ENCODE measurements at regions not wholly inside any gene's neighbourhood (a gene's known extent, or its start where the extent isn't known, plus 50 kb on each side); places are given as distances from the start of the nearest gene placed in this dataset.

- POLR2A ChIA-PET: no interaction called here
- CTCF ChIA-PET: no interaction called here
- H3K9me1 ChIP-seq (replicated peaks; ENCODE audit: control insufficient read depth, extremely low read depth, insufficient read depth, low read length): no peaks in the 10 kb centered on the region
- no peak overlapping the region for H3K27ac ChIP-seq (ENCODE audit: insufficient read depth, low read depth, low read length)
- TF ChIP-seq CTCF (IDR thresholded peaks at IDR 0.05; ENCODE audit: extremely low read depth in 1 of 2, insufficient read depth in 1 of 2, low read depth in 1 of 2, low read length in 2 of 2) (no peak), JUN (IDR thresholded peaks at IDR 0.05; ENCODE audit: borderline replicate concordance, insufficient read depth, insufficient read length, low read depth) (peak; percentile 2)
- H3K4me2 ChIP-seq (ENCODE audit: insufficient read depth, low read length): no peak overlapping the region
- no peak overlapping the region for H2AFZ ChIP-seq (ENCODE audit: low read depth, low read length)
- H4K20me1 ChIP-seq (replicated peaks; ENCODE audit: control insufficient read depth, extremely low read depth, insufficient read depth, low read length): no peaks in the 10 kb centered on the region
- H3K9ac ChIP-seq (replicated peaks; ENCODE audit: extremely low read depth, insufficient read depth, low read length): no peak overlapping the region
- H3K4me3 ChIP-seq (replicated peaks in 1 of 3; ENCODE audit: insufficient read depth in 1 of 3, low read depth in 1 of 3, low read length in 3 of 3): no peak overlapping the region
- H3K36me3 ChIP-seq (ENCODE audit: control insufficient read depth in 2 of 2, extremely low read depth in 1 of 2, insufficient read depth in 2 of 2, low read length in 2 of 2): no peaks in the 10 kb centered on the region
- FAIRE-seq (no peak), DNase-seq (ENCODE audit: low read depth, low spot score) (no peak)
- no peaks in the 10 kb centered on the region for H3K4me1 ChIP-seq (ENCODE audit: control insufficient read depth, extremely low read depth, insufficient read depth, low read length)
- BruUV-seq (replicated peaks): no TSS peak
- intact Hi-C loops (cut with micrococcal nuclease): no loop called here
- H3K9me3 ChIP-seq (replicated peaks; ENCODE audit: control insufficient read depth, insufficient read depth, low read length): no peaks in the 10 kb centered on the region
- dilution Hi-C loops (cut with MboI; ENCODE audit: extremely low pct_ligation_motif_present, low sequenced_read_pairs): no loop called here
- H3K79me2 ChIP-seq (ENCODE audit: control insufficient read depth, insufficient read depth, low read length): no peaks in the 10 kb centered on the region
- H3K27me3 ChIP-seq (ENCODE audit: control insufficient read depth in 2 of 2, insufficient read depth in 2 of 2, low read length in 2 of 2): peaks cover 0 to 1% of the 10 kb centered on the region in 2 experiments
Observed at GRCh38 chr6:130517444-130517931, 151.7 kb downstream of the TMEM200A start.

- H3K9ac ChIP-seq (replicated peaks; ENCODE audit: extremely low read depth, insufficient read depth, low read length): no peak overlapping the region
- no peak overlapping the region for H3K27ac ChIP-seq (ENCODE audit: insufficient read depth, low read depth, low read length)
- FAIRE-seq: no peak
- no peaks in the 10 kb centered on the region for H4K20me1 ChIP-seq (replicated peaks; ENCODE audit: control insufficient read depth, extremely low read depth, insufficient read depth, low read length)
- no peak overlapping the region for H2AFZ ChIP-seq (ENCODE audit: low read depth, low read length)
- H3K9me3 ChIP-seq (replicated peaks; ENCODE audit: control insufficient read depth, insufficient read depth, low read length): no peaks in the 10 kb centered on the region
- H3K79me2 ChIP-seq (ENCODE audit: control insufficient read depth, insufficient read depth, low read length): no peaks in the 10 kb centered on the region
- dilution Hi-C loops (cut with MboI; ENCODE audit: extremely low pct_ligation_motif_present, low sequenced_read_pairs) (no loop called here), intact Hi-C loops (cut with micrococcal nuclease) (no loop called here)
- H3K4me2 ChIP-seq (ENCODE audit: insufficient read depth, low read length): no peak overlapping the region
- H3K4me3 ChIP-seq (replicated peaks in 1 of 3; ENCODE audit: insufficient read depth in 1 of 3, low read depth in 1 of 3, low read length in 3 of 3): no peak overlapping the region
- no TSS peak for BruUV-seq (replicated peaks)
- DNase-seq (ENCODE audit: low read depth, low spot score): no peak
- no peak for TF ChIP-seq JUN (IDR thresholded peaks at IDR 0.05; ENCODE audit: borderline replicate concordance, insufficient read depth, insufficient read length, low read depth)
- no peak for TF ChIP-seq EZH2 (IDR thresholded peaks at IDR 0.05; ENCODE audit: borderline replicate concordance, low read depth, low read length, severe bottlenecking)
- no peak for TF ChIP-seq MAX (IDR thresholded peaks at IDR 0.05; ENCODE audit: insufficient read depth, insufficient read length)
- TF ChIP-seq FOS (IDR thresholded peaks at IDR 0.05; ENCODE audit: borderline replicate concordance, insufficient read depth, low read length): no peak
- no peak for TF ChIP-seq POLR2A (IDR thresholded peaks at IDR 0.05; ENCODE audit: low read depth, low read length)
- TF ChIP-seq MYC (IDR thresholded peaks at IDR 0.05; ENCODE audit: low read depth, low read length): no peak
- no peak for TF ChIP-seq POLR2AphosphoS5 (IDR thresholded peaks at IDR 0.05; ENCODE audit: insufficient read depth, low read depth, low read length)
- no peak for TF ChIP-seq CTCF (IDR thresholded peaks at IDR 0.05; ENCODE audit: extremely low read depth in 1 of 2, insufficient read depth in 1 of 2, low read depth in 1 of 2, low read length in 2 of 2)
- no peak for TF ChIP-seq GATA2 (IDR thresholded peaks at IDR 0.05; ENCODE audit: insufficient read depth, insufficient read length, low read depth, low read length)
- no peaks in the 10 kb centered on the region for H3K9me1 ChIP-seq (replicated peaks; ENCODE audit: control insufficient read depth, extremely low read depth, insufficient read depth, low read length)
- H3K36me3 ChIP-seq (ENCODE audit: control insufficient read depth in 2 of 2, extremely low read depth in 1 of 2, insufficient read depth in 2 of 2, low read length in 2 of 2): no peaks in the 10 kb centered on the region
- no peaks in the 10 kb centered on the region for H3K4me1 ChIP-seq (ENCODE audit: control insufficient read depth, extremely low read depth, insufficient read depth, low read length)
- ChIA-PET POLR2A (no interaction called here), CTCF (no interaction called here)
- peaks cover 0 to 1% of the 10 kb centered on the region in 2 experiments for H3K27me3 ChIP-seq (ENCODE audit: control insufficient read depth in 2 of 2, insufficient read depth in 2 of 2, low read length in 2 of 2)
Observed at GRCh38 chr6:130518588-130518987, 152.8 kb downstream of the TMEM200A start.

All from endothelial cell of umbilical vein (primary cell).